Body of pancreas (tissue), 4 donors: ENCODE measurements at regions not wholly inside any gene's neighbourhood (a gene's known extent, or its start where the extent isn't known, plus 50 kb on each side); places are given as distances from the start of the nearest gene placed in this dataset.

Experiments
- ATAC-seq: fragments of 150-250 bp; one replicate; pipeline ENCODE4 v1.9.1; 2016
- DNase-seq, 4 donors: peaks; one replicate each; pipeline ENCODE4 v3.0.0-alpha.2; 2019
- H3K27ac ChIP-seq, 4 donors: fragments of 200-600 bp; sonication (generic); 1 replicate in 3 of 4; 2 replicates in 1 of 4; pipeline versions ENCODE4 v1.5.1 to v1.6.1; 2016 to 2019; ENCODE audit warnings: mild to moderate bottlenecking in 1 of 4, mixed read lengths in 1 of 4, moderate library complexity in 1 of 4
- H3K27me3 ChIP-seq, 2 donors: fragments of 200-600 bp; sonication (generic); one replicate each; pipeline ENCODE4 v1.6.0; 2016; ENCODE audit warnings: mild to moderate bottlenecking in 1 of 2
- H3K36me3 ChIP-seq, 2 donors: fragments of 200-600 bp; sonication (generic); replicated peaks in 1 of 2; 2 replicates each; pipeline ENCODE4 v1.5.1; 2016; ENCODE audit warnings: low read depth in 2 of 2; ENCODE audit not compliant: insufficient read depth in 1 of 2
- H3K4me1 ChIP-seq: fragments of 200-600 bp; sonication (generic); one replicate; pipeline ENCODE4 v1.6.0; 2016
- H3K4me3 ChIP-seq, 2 donors: fragments of 200-600 bp; sonication (generic); 1 replicate in 1 of 2; 2 replicates in 1 of 2; pipeline ENCODE4 v1.5.1; 2016 to 2019
- H3K9me3 ChIP-seq, 3 donors: fragments of 200-600 bp; sonication (generic); 1 replicate in 2 of 3; 2 replicates in 1 of 3; pipeline ENCODE4 v1.5.1; 2016
- POLR2A ChIP-seq, 3 donors: fragments of 450-650 bp; IDR thresholded peaks; one replicate each; pipeline ENCODE4 v1.6.1; 2016; ENCODE audit warnings: antibody characterized with exemption in 3 of 3, mild to moderate bottlenecking in 2 of 3
- WGBS, 2 donors: methylation state at CpG; one replicate each; pipeline ENCODE4 v1.1.5; 2017; 5-methylcytosine and 5-hydroxymethylcytosine counted together
- intact Hi-C: fragments of 100-400 bp; cut with DNase I; formaldehyde crosslinking; loops from one replicate; pipeline ENCODE4 v1.15.1; 2023
- TF ChIP-seq, protein P1 (sequence below), 7 experiments: fragments of 450-650 bp in 4 of 7; fragments of 200-600 bp in 3 of 7; sonication (generic) in 3 of 7; IDR thresholded peaks; one replicate each; pipeline ENCODE4 v1.5.1; 2016 to 2019; ENCODE audit warnings: antibody characterized with exemption in 7 of 7

GRCh38 chr18:10386956-10387355, 67.5 kb upstream of the APCDD1 start:
- no peaks in the 10 kb centered on the region for H3K9me3 ChIP-seq
- TF ChIP-seq POLR2A (IDR thresholded peaks at IDR 0.05), result no peak
- TF ChIP-seq, protein P1, sequence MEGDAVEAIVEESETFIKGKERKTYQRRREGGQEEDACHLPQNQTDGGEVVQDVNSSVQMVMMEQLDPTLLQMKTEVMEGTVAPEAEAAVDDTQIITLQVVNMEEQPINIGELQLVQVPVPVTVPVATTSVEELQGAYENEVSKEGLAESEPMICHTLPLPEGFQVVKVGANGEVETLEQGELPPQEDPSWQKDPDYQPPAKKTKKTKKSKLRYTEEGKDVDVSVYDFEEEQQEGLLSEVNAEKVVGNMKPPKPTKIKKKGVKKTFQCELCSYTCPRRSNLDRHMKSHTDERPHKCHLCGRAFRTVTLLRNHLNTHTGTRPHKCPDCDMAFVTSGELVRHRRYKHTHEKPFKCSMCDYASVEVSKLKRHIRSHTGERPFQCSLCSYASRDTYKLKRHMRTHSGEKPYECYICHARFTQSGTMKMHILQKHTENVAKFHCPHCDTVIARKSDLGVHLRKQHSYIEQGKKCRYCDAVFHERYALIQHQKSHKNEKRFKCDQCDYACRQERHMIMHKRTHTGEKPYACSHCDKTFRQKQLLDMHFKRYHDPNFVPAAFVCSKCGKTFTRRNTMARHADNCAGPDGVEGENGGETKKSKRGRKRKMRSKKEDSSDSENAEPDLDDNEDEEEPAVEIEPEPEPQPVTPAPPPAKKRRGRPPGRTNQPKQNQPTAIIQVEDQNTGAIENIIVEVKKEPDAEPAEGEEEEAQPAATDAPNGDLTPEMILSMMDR (IDR thresholded peaks at IDR 0.05), result no peak
- H3K27ac ChIP-seq, result no peak overlapping the region
- no peak for DNase-seq
- no peaks in the 10 kb centered on the region for H3K4me1 ChIP-seq
- no peaks in the 10 kb centered on the region for H3K27me3 ChIP-seq
- 72 to 82% methylated on average over 2 of the region's 2 CpGs for WGBS, 2 donors
- intact Hi-C loops, result no loop called here
- H3K36me3 ChIP-seq, result no peaks in the 10 kb centered on the region
- ATAC-seq, result no peak
- no peak overlapping the region for H3K4me3 ChIP-seq

- TF ChIP-seq POLR2A (IDR thresholded peaks at IDR 0.05), result no peak
- TF ChIP-seq, protein P1 (IDR thresholded peaks at IDR 0.05), result no peak
- no peaks in the 10 kb centered on the region for H3K27me3 ChIP-seq
- no peak overlapping the region for H3K4me3 ChIP-seq
- no peaks in the 10 kb centered on the region for H3K36me3 ChIP-seq
- ATAC-seq (no peak), DNase-seq (no peak)
- H3K27ac ChIP-seq, result no peak overlapping the region
- no peaks in the 10 kb centered on the region for H3K4me1 ChIP-seq
- 78 to 81% methylated on average over 3 of the region's 3 CpGs for WGBS, 2 donors
- intact Hi-C loops, result no loop called here
- no peaks in the 10 kb centered on the region for H3K9me3 ChIP-seq
Observed at GRCh38 chr18:10387399-10387798, 67.0 kb upstream of the APCDD1 start.

- Histone ChIP-seq H3K4me1 (no peaks in the 10 kb centered on the region), H3K9me3 (no peaks in the 10 kb centered on the region), H3K36me3 (no peaks in the 10 kb centered on the region), H3K27me3 (no peaks in the 10 kb centered on the region), H3K4me3 (no peak overlapping the region), H3K27ac (no peak overlapping the region)
- intact Hi-C loops, result no loop called here
- ATAC-seq, result no peak
- WGBS, 2 donors, result 32 to 52% methylated on average over 2 of the region's 2 CpGs
- TF ChIP-seq, protein P1 (IDR thresholded peaks at IDR 0.05), result no peak
- TF ChIP-seq POLR2A (IDR thresholded peaks at IDR 0.05), result no peak
- no peak for DNase-seq
Observed at GRCh38 chr18:10388373-10388772, 66.1 kb upstream of the APCDD1 start.

DNA sequence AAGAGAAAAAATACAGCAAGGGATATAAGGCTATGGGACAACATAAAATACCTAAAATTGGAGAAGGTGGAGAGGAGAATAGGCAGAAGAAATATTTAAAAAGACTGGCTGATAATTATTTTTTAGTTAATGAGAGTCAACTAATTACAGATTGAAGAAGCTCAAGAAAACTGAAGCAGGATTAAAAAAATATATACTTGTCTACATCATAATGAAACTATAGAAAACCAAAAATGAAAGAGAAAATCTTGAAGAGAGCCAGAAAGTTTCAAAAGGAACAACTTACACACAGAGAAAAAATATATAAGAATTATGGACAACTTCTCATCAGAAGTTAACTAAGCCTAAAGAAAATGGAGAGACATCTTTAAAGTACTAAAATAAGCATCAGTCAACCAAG, 62.9 kb upstream of the APCDD1 start:
- Histone ChIP-seq H3K4me1 (no peaks in the 10 kb centered on the region), H3K27me3 (no peaks in the 10 kb centered on the region), H3K27ac (no peak overlapping the region), H3K9me3 (no peaks in the 10 kb centered on the region), H3K36me3 (no peaks in the 10 kb centered on the region), H3K4me3 (no peak overlapping the region)
- TF ChIP-seq, protein P1 (IDR thresholded peaks at IDR 0.05), result no peak
- TF ChIP-seq POLR2A (IDR thresholded peaks at IDR 0.05), result no peak
- ATAC-seq, result no peak
- DNase-seq, result no peak
- intact Hi-C loops, result no loop called here

GRCh38 chr18:10397004-10397403, 57.4 kb upstream of the APCDD1 start:
- H3K27ac ChIP-seq, result no peak overlapping the region
- no peaks in the 10 kb centered on the region for H3K4me1 ChIP-seq
- H3K9me3 ChIP-seq, result no peaks in the 10 kb centered on the region
- no peak for ATAC-seq
- intact Hi-C loops, result no loop called here
- H3K36me3 ChIP-seq, result no peaks in the 10 kb centered on the region
- DNase-seq, result no peak
- TF ChIP-seq, protein P1 (IDR thresholded peaks at IDR 0.05), result no peak
- H3K27me3 ChIP-seq, result no peaks in the 10 kb centered on the region
- no peak overlapping the region for H3K4me3 ChIP-seq
- 91 to 94% methylated on average over 4 of the region's 4 CpGs for WGBS, 2 donors
